GM18508 (cell line): ENCODE measurements at regions not wholly inside any gene's neighbourhood (a gene's known extent, or its start where the extent isn't known, plus 50 kb on each side); places are given as distances from the start of the nearest gene placed in this dataset.

ENCODE experiments used
- ATAC-seq: cut with Tn5 transposase; IDR thresholded peaks from one replicate; pipeline ENCODE4 v1.9.1; 2021; ENCODE audit warnings: moderate number of reproducible peaks; ENCODE audit not compliant: insufficient read depth, unreplicated experiment

DNA sequence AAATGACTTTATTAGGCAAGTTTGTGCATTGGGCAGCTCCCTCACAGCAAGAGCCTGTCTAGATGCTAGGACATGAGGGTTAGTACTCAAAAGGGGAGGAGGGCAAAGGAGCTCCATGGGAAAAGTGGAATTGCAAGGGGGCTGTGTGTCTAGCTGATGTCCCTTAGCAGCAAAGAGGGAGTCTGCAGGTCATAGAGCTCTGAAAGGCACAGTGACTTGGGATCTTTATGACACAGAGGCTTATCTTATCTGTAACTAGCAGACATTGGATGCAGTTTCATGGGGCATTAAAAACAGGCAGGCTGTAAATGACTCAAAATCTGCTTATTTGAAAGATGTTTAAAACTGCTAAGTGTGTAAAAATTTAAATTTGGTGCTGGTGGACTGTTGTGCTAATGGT is 556.2 kb upstream of the FZD8 start:
- no peak for ATAC-seq

GRCh38 chr10:36195364-36195763 is 553.3 kb upstream of the FZD8 start:
- no peak for ATAC-seq

DNA sequence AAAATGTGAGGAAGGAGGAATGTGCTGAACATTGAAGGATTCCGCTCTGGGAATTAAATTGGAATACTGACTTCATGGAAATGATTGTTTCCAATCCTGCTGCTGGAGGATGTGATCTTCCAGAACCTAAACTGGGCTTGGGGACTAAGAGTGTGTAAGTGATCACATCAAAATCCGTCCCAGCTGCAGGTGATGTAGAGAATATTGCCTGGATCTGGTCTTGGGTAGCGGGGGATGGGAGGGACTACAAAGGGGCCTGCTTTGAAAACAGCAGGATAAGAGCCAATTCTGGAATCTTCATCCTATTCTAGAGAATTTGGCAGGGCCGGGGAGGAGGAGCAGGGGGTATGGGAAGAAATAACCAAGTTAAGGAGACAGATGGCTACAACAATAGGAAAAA is 552.2 kb upstream of the FZD8 start:
- ATAC-seq = no peak

DNA sequence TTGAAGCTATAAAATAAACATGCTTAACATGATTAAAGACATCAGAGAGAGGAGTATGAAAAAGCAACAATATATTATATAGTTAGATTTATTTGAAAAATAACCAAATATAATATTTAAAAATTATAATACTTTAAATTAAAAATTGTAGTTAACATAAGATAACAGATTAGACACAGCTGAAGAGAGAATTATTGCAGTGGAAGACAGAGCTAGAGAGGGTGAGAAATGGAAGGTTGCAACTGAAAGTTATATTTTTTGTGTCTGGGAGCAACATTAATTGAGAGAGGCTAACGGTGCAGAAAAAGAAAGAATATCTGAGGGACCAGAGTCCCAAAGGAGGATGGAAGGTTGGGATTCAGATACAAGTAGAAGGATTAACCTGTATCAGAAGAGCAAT is 548.9 kb upstream of the FZD8 start:
- no peak for ATAC-seq

DNA sequence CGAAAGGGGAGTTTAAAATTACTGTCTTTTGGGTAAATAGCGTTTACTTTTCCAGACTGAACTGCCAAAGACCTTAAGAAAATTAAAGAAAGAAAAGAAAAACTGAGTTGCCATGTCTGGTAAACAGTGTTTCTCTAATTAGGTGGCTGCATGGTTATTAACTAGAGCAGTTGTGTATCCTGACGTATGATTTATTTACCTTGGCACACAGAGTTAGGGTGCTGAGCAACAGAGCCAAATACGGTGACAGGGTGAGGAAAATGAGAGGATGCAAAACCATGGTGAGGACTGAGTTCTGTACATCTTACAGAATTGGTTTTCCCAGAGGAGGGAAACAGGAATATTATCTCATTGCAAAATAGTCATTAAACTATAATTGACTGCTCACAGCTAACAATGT is 546.4 kb upstream of the FZD8 start:
- ATAC-seq = no peak

DNA sequence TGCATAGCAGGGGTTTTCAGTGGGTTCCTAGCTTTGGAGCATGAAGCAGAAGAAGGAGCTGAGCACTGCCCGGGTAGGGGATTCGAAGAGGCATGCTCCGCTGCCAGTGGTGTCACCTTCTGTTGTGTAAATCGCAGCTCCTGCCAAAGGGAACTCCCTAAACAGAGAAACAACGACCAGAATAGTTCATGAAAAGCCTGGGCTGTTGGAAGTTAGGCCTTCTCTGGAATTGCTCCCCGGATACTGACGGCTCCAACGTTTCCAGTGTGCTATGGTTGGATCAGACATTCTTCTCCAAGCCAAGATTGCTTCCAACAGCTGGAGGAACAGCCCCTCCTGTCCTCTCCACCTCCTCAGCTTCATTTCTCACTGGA is 546.0 kb upstream of the FZD8 start:
- no peak for ATAC-seq

DNA sequence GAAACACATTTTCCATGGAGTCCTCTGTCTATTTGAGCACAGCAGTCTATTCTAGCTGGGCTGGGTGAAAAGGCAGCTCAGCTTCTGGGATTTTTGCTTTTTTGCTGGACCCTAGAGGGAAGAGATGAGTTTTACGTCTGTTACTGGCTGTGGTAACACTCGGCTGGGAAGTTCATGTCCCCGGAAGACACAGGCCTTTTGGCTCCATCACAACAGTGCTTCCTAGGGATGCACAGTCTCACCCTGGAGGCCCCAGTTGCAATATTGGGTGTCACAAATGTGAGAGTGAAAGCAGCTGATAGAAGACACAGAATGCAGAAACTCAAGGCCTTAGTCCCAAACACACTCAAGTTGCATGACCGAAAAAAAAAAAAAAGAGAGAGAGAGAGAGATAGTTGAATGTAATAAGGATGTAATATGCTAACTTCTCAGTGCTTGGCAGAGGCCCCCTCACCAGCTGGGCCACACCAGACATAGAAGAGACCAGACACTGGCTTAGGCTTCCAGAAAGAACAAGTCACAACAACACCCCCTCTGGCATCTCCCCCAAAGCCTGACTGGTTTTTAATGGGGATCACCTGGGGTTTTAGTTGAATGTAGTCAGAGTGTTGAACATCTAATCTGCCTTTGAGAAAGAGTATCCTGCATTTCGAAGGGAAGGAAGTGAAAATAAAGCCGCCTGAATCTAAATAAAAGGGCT is 545.4 kb upstream of the FZD8 start:
- ATAC-seq = no peak

DNA sequence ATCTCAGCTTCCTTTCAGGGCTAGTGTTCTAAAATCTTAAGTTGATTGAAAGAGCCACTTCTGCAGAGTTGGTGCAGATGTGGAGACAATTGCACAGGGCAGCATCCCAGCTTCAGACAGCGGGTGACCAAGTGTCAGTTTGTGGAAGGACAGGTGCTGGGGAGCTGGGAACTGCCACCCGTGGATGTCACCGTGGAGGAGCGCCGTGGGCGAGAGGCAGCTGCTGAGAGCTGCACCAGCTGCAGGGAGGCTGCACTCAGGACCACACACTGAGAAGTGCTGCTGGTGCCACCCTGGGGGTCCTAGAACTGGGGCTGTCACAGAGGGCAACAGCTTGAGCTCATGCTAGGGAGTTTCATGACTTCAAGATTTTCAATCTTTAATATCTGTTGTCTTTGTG is 543.0 kb upstream of the FZD8 start:
- ATAC-seq = no peak

GRCh38 chr10:36183726-36184125 is 541.6 kb upstream of the FZD8 start:
- no peak for ATAC-seq

DNA sequence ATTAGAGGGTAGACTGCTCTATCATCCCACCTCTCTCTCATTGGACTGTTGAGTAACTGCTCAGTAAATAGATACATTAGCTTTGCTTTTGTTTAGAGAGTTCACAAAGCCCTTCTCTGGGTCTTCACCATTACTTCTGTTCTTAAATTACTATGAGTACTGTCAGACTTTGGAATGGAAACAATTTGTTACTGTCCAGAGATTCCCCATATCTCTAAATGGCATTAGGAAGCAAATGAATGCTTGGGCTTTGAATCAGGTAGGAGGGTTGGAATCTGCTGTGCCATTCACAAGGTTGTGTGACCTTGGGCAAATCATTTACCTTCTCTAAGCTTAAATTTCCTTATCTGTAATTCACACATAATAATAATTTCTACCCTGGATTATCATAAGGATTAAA is 541.0 kb upstream of the FZD8 start:
- no peak for ATAC-seq

GRCh38 chr10:36182606-36183005 is 540.5 kb upstream of the FZD8 start:
- ATAC-seq = no peak

DNA sequence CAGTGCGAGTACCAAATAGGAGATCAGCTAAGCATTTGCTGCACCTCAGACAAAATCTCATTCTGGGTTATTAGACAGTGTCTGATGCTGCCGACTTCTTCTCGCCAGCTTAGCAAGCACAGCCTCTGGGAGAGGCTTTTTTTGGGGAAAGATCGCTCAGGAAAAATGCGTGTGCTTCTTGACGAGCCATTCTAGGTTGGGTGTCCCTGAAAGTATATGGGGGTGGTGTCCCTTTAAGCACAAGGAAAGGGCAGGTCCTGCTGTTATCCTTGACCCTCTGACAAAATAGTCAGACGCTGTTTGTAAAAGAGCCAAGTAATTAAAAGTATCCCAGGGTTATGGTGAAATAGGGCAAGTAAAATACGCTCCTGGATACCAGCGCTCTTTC is 540.1 kb upstream of the FZD8 start:
- no peak for ATAC-seq

DNA sequence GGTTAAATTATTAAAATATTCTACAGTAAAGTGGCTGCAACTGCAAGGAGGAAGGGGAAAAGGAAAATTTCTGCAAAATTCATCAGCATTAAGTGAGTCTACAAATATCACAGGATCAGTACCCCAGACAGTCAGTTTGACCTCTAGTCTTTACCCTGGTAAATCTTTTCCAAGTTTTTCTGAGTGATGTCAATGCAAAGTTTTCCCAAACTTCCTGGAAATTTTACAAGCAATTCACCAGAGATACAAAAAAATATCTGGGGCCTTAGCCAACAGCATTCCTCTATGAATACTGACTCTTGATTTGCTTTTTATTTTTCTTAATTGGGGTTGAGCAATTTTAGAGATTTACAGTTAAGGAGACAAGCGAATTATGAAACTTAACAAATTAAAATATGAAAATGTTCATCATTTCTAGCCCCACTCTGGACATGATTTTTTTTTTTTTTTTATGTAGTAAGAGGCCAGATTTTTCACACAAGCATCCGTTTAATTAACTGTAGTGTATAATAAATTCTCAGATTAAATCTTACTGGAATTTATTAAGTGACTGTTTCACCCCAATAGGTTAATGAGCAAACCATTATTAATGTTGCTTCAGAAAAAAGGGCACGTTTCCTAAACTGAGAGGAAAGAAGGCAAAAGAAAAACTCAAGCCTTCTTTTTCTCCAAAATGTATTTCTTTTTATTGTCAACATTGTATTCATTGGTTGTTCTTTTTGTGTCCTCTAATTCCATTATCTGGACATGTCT is 539.5 kb upstream of the FZD8 start:
- ATAC-seq = no peak

DNA sequence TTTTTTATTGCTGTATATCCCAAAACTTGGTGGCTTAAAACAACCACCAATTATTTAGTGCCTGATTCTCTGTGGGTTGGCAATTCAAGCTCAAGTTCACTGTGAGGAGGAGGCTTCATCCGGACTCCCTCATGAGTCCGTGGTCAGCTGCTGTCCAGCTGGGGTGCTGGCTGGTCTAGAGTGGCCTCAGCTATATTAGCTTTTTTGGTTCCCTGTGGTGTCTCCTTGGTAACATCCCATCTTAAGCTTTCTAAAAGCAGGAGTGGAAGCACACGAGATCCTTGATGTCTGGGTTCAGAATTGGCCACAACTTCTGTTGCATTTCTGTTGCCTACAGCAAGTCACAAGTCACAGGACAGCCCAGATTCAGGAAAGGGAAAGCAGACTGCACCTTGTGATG is 536.5 kb upstream of the FZD8 start:
- no peak for ATAC-seq

DNA sequence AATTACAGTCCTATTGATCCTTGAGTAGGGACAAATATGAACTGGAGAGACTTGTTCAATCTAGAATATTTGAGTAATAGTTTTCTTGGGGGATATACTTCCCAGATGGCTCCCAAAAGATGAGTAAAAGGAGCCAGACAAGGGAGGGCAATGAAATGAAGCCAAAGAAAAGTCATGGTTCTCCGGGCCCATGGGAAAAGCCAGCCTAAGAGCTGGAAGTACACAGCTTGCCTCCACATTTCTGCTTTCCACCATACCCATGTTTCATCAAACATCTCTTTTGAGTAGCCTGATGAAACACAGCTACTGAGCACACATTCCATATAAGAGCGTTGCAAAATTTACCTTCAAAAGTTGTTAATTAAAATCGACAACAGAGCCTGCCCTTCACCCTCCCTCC is 535.0 kb upstream of the FZD8 start:
- no peak for ATAC-seq

DNA sequence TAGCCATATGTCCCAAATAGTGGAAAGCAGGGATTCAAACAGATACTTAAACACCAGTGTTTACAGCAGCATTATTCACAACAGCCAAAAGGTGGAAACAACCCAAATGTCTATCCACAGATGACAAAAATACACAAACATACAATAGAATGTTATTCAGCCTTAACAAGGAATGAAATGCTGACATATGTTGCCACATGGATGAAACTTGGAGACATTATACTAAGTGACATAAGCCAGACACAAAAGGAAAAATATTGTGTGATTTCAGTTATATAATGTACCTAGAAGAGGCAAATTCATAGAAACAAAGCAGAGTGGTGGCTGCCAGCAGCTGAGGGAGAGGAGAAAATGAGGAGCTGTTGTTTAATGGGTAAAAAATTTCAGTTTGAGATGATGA is 533.9 kb upstream of the FZD8 start:
- ATAC-seq = no peak

- no peak for ATAC-seq
Measured at GRCh38 chr10:36173364-36173763, 531.3 kb upstream of the FZD8 start.

- ATAC-seq = no peak
Measured at GRCh38 chr10:36171953-36172940, 530.2 kb upstream of the FZD8 start.

DNA sequence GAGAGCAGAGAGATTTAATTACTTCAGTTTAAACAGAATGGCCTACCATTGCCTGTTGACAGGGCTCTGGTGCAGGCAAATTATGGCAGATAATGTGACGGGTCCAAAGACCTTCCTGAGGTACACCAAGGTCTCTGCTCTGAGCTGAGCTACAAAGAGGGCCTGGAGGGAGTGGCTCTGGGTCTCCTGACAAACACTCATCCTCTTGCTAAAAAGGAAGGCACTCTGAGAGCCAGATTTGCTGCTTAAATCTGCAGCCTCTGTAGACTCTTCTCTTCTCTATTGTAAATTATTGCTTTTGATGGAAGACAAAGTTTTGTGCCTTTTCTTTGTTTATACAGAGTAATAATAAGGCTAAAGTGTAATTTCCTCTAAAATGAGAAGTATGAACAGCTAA is 529.5 kb upstream of the FZD8 start:
- ATAC-seq = no peak

DNA sequence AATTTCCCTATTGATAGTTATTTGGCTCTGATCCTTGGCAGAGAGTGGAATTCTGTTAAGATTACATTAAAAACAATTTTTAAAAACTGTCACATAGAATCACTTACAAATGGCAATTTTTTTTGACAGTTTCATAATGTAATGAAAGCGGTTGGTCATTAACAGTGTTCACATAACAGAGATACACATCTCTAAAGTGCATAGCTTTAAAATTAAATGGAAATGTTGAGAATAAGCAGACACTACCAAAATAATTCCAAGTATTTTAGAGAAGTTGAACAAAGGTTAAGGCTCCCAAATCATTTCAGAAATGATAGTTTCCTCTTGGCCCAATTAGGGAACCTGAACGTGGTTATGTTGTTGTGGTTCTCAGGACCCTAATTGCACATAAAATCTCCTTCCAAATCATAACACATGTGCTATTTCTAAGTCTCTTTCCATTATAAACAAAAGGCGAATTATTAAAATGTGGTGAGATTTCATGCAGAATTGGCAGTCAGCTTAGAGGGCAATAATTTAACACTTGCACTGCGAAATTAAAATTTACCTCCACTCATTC is 528.9 kb upstream of the FZD8 start:
- ATAC-seq = no peak
